GM06990 (cell line): ENCODE measurements at regions not wholly inside any gene's neighbourhood (a gene's known extent, or its start where the extent isn't known, plus 50 kb on each side); places are given as distances from the start of the nearest gene placed in this dataset.
"Not testable (repeated sequence)": the region's sequence is repeated elsewhere in the genome, so short reads cannot be mapped to it uniquely, and the experiment has no call there.

Experiments used
- DNase-seq: peaks from one replicate; pipeline ENCODE4 v3.0.0-alpha.2; 2011; ENCODE audit not compliant: insufficient read length; ENCODE audit errors: extremely low read depth
- H3K27me3 ChIP-seq: replicated peaks from 2 replicates; pipeline ENCODE4 v1.6.0; 2011; ENCODE audit warnings: low read length; ENCODE audit not compliant: control insufficient read depth, insufficient read depth
- H3K36me3 ChIP-seq: 2 replicates; pipeline ENCODE4 v1.5.1; 2011; ENCODE audit warnings: low read length; ENCODE audit not compliant: control insufficient read depth, insufficient read depth
- H3K4me3 ChIP-seq: replicated peaks from 2 replicates; pipeline ENCODE4 v1.5.1; 2011; ENCODE audit warnings: low read depth, mild to moderate bottlenecking, control low read depth, low read length
- TF ChIP-seq, protein P1 (sequence below): IDR thresholded peaks from 2 replicates; pipeline ENCODE4 v1.5.1; 2011; ENCODE audit warnings: low read length, control low read depth, mild to moderate bottlenecking, inconsistent platforms; ENCODE audit not compliant: insufficient read depth, poor library complexity, severe bottlenecking

DNA sequence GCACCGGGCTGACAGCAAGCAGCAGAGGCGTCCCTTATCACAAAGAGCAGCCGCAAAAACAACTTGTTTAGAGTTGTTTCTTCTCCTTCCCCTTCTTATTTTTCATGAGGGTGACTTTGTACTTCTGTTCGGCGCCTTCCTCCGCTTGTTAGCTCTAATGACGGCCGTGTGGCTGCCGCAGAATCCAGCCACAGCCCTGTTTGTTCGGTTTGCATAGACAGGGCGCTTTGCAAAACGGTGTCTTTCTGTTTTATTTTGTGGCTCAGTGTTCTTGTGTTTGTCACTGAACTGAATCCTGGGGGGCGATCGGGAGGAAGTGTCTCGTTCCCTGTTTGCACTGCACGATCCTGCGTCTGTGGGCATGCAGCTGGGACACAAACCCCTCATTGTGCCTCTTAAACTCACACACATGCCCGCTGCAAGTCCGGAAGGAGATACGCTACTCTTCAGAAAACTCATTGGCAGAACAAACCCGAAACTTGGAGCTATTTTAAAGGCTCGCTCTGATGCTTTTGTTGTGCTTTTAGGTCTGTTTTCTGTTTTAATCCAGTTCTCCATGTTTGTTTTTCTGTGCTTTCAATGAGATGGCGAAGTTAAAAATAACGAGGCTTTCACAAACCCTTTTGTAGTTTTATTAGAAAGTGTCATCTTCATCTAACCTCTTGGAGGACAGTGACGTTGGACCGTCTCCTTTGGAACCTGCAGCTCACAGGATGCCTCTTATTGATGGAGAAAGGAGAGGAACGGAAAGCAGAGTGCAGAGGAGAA, 213.9 kb downstream of the IRX2 start:
- H3K4me3 ChIP-seq, result no peak overlapping the region

DNA sequence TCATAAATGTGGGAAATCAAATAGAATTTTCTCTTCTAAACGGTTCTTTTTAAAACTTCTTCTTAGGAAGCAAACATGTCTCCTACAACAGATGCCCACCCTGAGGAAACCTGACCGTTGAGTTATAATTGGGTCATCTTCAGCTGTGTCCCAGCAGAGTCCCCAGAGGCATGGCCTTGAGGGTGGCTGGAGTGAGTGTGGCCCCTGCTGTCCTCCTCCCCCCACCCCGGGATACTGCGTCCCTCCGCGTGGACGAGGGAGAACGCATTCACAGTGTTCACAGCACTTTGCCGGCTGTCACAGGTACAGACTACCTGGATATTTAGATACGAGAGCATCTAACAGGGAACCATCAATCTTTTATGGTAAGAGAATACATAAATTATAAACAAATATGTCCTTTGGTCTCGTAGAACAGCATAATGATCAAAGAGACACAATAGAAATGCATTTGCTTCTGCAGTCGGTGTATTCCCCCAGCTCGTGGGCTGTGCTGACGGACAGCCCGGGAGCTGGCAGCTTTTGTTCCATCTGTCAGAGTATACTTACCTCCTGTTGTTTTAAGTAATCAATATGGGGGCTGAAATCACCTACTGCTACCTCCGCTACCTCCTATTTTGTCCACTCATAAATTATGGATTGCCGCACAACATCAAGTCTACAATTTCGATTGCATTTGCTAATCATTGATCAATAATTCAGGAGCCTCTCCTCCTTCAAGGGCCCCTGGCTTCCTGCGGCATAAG, 214.7 kb downstream of the IRX2 start:
- Histone ChIP-seq H3K4me3 (no peak overlapping the region), H3K27me3 (no peaks in the 10 kb centered on the region), H3K36me3 (no peaks in the 10 kb centered on the region)
- no peak for DNase-seq
- TF ChIP-seq, protein P1, sequence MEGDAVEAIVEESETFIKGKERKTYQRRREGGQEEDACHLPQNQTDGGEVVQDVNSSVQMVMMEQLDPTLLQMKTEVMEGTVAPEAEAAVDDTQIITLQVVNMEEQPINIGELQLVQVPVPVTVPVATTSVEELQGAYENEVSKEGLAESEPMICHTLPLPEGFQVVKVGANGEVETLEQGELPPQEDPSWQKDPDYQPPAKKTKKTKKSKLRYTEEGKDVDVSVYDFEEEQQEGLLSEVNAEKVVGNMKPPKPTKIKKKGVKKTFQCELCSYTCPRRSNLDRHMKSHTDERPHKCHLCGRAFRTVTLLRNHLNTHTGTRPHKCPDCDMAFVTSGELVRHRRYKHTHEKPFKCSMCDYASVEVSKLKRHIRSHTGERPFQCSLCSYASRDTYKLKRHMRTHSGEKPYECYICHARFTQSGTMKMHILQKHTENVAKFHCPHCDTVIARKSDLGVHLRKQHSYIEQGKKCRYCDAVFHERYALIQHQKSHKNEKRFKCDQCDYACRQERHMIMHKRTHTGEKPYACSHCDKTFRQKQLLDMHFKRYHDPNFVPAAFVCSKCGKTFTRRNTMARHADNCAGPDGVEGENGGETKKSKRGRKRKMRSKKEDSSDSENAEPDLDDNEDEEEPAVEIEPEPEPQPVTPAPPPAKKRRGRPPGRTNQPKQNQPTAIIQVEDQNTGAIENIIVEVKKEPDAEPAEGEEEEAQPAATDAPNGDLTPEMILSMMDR, result no peak

More for the DNA sequence above, 213.9 kb downstream of the IRX2 start:
- TF ChIP-seq, protein P1, result no peak
- DNase-seq, result no peak
- H3K27me3 ChIP-seq, result no peaks in the 10 kb centered on the region
- H3K36me3 ChIP-seq, result no peaks in the 10 kb centered on the region

DNA sequence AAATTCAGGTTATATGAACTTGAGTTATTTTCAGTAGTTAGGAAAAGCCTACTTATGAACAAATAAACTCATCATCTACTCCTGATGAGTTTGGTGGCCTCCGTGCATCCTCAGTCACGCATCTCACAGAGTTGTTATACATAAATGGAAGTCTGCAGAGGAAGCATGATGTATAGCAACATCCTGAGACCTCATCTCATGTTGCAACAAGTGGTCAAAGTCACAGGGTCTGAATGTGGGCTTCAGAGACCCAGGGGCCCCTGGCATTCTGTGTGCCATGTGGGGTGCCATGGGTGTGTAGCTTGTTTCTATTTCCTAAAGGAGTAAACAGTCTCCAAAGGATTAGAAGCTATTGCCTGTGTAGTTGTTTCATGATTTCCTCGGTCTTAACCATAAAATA, 216.5 kb downstream of the IRX2 start:
- Histone ChIP-seq H3K36me3 (no peaks in the 10 kb centered on the region), H3K27me3 (no peaks in the 10 kb centered on the region), H3K4me3 (no peak overlapping the region)
- DNase-seq, result no peak
- TF ChIP-seq, protein P1, result no peak

- no peak for DNase-seq
- no peaks in the 10 kb centered on the region for H3K27me3 ChIP-seq
- no peaks in the 10 kb centered on the region for H3K36me3 ChIP-seq
- TF ChIP-seq, protein P1, result no peak
- no peak overlapping the region for H3K4me3 ChIP-seq
Measured at GRCh38 chr5:2534251-2534650, 217.2 kb downstream of the IRX2 start.

GRCh38 chr5:2533848-2534247, 217.6 kb downstream of the IRX2 start:
- not testable (repeated sequence) for H3K27me3 ChIP-seq, H3K4me3 ChIP-seq, H3K36me3 ChIP-seq, DNase-seq

DNA sequence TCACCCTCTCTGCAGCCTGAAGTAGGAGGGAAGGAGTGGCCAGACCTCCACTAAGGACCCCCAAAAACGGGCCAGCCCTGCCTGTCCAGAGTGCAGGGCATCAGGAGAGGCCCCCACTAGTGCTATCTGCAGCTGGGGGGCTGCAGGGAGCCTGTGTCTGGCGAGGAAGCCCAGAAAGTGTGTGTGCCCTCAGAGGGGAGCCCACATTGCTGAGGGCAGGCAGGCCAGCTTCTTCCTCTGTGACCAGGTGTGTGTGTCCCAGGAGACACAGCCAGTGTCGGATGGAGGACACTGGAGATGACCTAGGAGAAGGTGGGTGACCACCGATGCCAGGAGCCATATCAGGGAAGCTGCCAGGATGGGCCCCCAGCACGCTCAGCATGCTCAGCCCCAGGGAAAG, 218.7 kb downstream of the IRX2 start:
- H3K36me3 ChIP-seq, result no peaks in the 10 kb centered on the region
- TF ChIP-seq, protein P1, result no peak

More for the DNA sequence above, 218.7 kb downstream of the IRX2 start:
- no peaks in the 10 kb centered on the region for H3K27me3 ChIP-seq
- H3K4me3 ChIP-seq, result no peak overlapping the region
- no peak for DNase-seq
